ENCODE measurements at regions not wholly inside any gene's neighbourhood (a gene's known extent, or its start where the extent isn't known, plus 50 kb on each side); places are given as distances from the start of the nearest gene placed in this dataset.

GRCh38 chr16:62390214-62390613, 354.0 kb upstream of the CDH8 start:
- intact Hi-C loops (cut with DNase I; ENCODE audit: low total_unique reads) (no loop called here), in situ Hi-C loops (cut with MboI; ENCODE audit: low pct_ligation_motif_present in 1 of 4, low pct_unique_long_range_greater_than_20kb in 1 of 4, low sequenced_read_pairs in 3 of 4) (no loop called here)
- no peak for DNase-seq
- no peak overlapping the region for H3K4me3 ChIP-seq
- H3K9me3 ChIP-seq: peaks cover 0 to 3% of the 10 kb centered on the region in 2 donors
- no peaks in the 10 kb centered on the region for H3K36me3 ChIP-seq
- H3K27me3 ChIP-seq: no peaks in the 10 kb centered on the region
- H3K4me1 ChIP-seq: no peaks in the 10 kb centered on the region
- TF ChIP-seq POLR2A (IDR thresholded peaks at IDR 0.05) (no peak), CTCF (IDR thresholded peaks at IDR 0.05) (no peak), EP300 (IDR thresholded peaks at IDR 0.05; ENCODE audit: low read depth) (no peak), POLR2AphosphoS5 (IDR thresholded peaks at IDR 0.05) (no peak)
- H3K27ac ChIP-seq: no peak overlapping the region

DNA sequence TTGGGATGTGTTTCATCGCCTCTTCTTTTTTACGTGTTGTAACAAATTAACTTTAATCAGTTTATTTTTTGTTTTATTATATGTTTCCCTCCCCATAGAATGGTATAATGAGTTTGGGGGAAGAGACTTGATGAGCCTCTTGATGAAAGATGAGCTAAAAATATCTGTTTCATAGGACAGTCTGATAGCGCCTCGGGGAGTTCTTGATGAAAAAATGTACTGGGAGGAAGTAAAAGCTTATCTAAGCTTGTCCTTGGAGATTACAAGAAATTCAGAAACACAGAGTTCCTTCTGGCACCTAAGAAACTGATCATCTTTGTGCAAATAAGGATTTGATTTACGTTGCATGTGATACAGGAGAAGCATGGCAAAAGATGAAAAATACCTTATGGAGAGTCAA, 350.2 kb upstream of the CDH8 start:
- WGBS, 2 donors (ENCODE audit: low coverage in 1 of 2): 78 to 86% methylated on average over 5 of the region's 5 CpGs
- DNase-seq: no peak
- H3K36me3 ChIP-seq: no peaks in the 10 kb centered on the region
- intact Hi-C loops (cut with DNase I; ENCODE audit: low total_unique reads) (no loop called here), in situ Hi-C loops (cut with MboI; ENCODE audit: low pct_ligation_motif_present in 1 of 4, low pct_unique_long_range_greater_than_20kb in 1 of 4, low sequenced_read_pairs in 3 of 4) (no loop called here)
- peaks cover 0 to 3% of the 10 kb centered on the region in 2 donors for H3K9me3 ChIP-seq
- H3K27me3 ChIP-seq: no peaks in the 10 kb centered on the region
- H3K27ac ChIP-seq: no peak overlapping the region
- no peaks in the 10 kb centered on the region for H3K4me1 ChIP-seq
- H3K4me3 ChIP-seq: no peak overlapping the region
- TF ChIP-seq CTCF (IDR thresholded peaks at IDR 0.05): no peak
- TF ChIP-seq POLR2AphosphoS5 (IDR thresholded peaks at IDR 0.05): no peak
- no peak for TF ChIP-seq POLR2A (IDR thresholded peaks at IDR 0.05)
- TF ChIP-seq EP300 (IDR thresholded peaks at IDR 0.05; ENCODE audit: low read depth): no peak

DNA sequence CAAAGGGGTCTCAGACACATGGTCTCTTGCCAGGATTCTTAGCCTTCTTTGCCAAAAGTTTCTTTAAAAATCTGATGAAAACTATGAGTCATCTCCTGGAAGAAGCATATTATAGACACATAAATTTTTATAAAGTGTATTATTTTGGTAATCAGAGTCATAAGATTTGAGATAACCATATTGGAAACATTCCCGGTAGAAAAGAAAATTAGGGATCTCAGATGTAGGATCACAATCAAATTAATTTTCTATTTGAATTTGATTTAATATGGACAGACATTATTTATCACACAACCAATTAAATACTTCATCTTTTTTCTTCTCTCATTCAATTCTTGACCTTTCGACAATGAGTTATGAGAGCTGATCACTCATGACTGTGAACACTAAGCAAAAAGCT, 347.7 kb upstream of the CDH8 start:
- in situ Hi-C loops (cut with MboI; ENCODE audit: low pct_ligation_motif_present in 1 of 4, low pct_unique_long_range_greater_than_20kb in 1 of 4, low sequenced_read_pairs in 3 of 4) (no loop called here), intact Hi-C loops (cut with DNase I; ENCODE audit: low total_unique reads) (no loop called here)
- Histone ChIP-seq H3K36me3 (no peaks in the 10 kb centered on the region), H3K4me1 (no peaks in the 10 kb centered on the region), H3K27me3 (no peaks in the 10 kb centered on the region), H3K9me3 (peaks cover 0 to 3% of the 10 kb centered on the region in 2 donors), H3K4me3 (no peak overlapping the region), H3K27ac (no peak overlapping the region)
- no peak for TF ChIP-seq EP300 (IDR thresholded peaks at IDR 0.05; ENCODE audit: low read depth)
- no peak for TF ChIP-seq POLR2A (IDR thresholded peaks at IDR 0.05)
- no peak for TF ChIP-seq POLR2AphosphoS5 (IDR thresholded peaks at IDR 0.05)
- TF ChIP-seq CTCF (IDR thresholded peaks at IDR 0.05): no peak
- no peak for DNase-seq
- WGBS, 2 donors (ENCODE audit: low coverage in 1 of 2): 88 to 92% methylated on average over 2 of the region's 2 CpGs

DNA sequence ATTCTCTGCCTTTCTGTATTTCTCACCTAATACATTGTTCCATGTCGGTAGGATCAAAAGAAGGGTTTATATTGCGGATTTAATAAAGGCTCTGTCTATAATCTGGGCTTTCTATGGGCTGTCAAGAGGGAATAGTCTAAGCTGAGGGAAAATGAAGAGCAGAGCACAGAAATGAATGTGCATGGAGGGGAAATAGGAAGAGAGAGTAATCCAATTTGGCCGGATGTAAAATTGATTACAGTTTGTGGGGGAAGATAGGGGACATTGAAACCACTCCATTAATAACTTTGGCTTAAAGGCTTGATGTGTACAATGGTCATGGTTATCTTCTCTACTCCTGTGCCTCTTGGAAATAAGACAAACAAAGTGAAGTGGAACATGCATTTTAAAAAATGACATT, 334.2 kb upstream of the CDH8 start:
- 74 to 83% methylated on average over 3 of the region's 3 CpGs for WGBS, 2 donors (ENCODE audit: low coverage in 1 of 2)
- Histone ChIP-seq H3K27me3 (no peaks in the 10 kb centered on the region), H3K4me1 (no peaks in the 10 kb centered on the region), H3K9me3 (no peaks in the 10 kb centered on the region), H3K4me3 (no peak overlapping the region), H3K36me3 (no peaks in the 10 kb centered on the region), H3K27ac (no peak overlapping the region)
- no peak for TF ChIP-seq POLR2AphosphoS5 (IDR thresholded peaks at IDR 0.05)
- TF ChIP-seq POLR2A (IDR thresholded peaks at IDR 0.05): no peak
- no peak for TF ChIP-seq EP300 (IDR thresholded peaks at IDR 0.05; ENCODE audit: low read depth)
- TF ChIP-seq CTCF (IDR thresholded peaks at IDR 0.05): no peak
- intact Hi-C loops (cut with DNase I; ENCODE audit: low total_unique reads) (loop anchor here (10.0 kb wide), 1 partner anchor 1064 kb away; no protein-coding TSS in a partner anchor), in situ Hi-C loops (cut with MboI; ENCODE audit: low pct_ligation_motif_present in 1 of 4, low pct_unique_long_range_greater_than_20kb in 1 of 4, low sequenced_read_pairs in 3 of 4) (no loop called here)
- DNase-seq: no peak

All from transverse colon (tissue), 4 donors.